ENCODE measurements at regions not wholly inside any gene's neighbourhood (a gene's known extent, or its start where the extent isn't known, plus 50 kb on each side); places are given as distances from the start of the nearest gene placed in this dataset.

DNA sequence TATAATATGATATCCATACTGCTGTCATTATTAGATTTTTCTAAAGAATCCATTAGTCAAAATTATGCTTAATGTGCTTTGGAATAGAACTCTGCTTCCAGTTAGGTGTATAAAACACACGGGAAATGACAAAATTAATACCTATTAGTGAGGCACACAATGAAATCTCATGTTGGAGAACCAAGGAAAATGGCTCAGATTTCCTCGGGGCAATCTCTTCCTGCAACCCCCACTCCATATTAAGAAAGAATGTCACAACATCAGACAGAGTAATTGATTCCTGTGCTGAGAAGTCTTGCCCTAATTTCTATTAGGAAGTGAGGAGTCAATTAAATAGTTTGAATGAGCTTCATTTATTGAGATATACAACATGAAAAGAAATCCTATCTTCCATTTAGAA lies 299.8 kb upstream of the KITLG start:
- TF ChIP-seq POLR2A (IDR thresholded peaks at IDR 0.05) = no peak
- TF ChIP-seq, protein P1, sequence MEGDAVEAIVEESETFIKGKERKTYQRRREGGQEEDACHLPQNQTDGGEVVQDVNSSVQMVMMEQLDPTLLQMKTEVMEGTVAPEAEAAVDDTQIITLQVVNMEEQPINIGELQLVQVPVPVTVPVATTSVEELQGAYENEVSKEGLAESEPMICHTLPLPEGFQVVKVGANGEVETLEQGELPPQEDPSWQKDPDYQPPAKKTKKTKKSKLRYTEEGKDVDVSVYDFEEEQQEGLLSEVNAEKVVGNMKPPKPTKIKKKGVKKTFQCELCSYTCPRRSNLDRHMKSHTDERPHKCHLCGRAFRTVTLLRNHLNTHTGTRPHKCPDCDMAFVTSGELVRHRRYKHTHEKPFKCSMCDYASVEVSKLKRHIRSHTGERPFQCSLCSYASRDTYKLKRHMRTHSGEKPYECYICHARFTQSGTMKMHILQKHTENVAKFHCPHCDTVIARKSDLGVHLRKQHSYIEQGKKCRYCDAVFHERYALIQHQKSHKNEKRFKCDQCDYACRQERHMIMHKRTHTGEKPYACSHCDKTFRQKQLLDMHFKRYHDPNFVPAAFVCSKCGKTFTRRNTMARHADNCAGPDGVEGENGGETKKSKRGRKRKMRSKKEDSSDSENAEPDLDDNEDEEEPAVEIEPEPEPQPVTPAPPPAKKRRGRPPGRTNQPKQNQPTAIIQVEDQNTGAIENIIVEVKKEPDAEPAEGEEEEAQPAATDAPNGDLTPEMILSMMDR (IDR thresholded peaks at IDR 0.05) = no peak
